OCI-LY7 (cell line): ENCODE measurements at regions not wholly inside any gene's neighbourhood (a gene's known extent, or its start where the extent isn't known, plus 50 kb on each side); places are given as distances from the start of the nearest gene placed in this dataset.
"Not testable (repeated sequence)": the region's sequence is repeated elsewhere in the genome, so short reads cannot be mapped to it uniquely, and the experiment has no call there.

Experiments
- BruUV-seq: library from RNA; stranded (reverse); fragments of 400-500 nt; replicated peaks from 2 replicates; lab custom pipeline; 2021; lab: Mats Ljungman, UMichigan
- CTCF ChIA-PET: fragments of 300-600 bp; sonication (Branson Sonifier 250); formaldehyde crosslinking; loops from one replicate; lab custom pipeline; 2022; ENCODE audit warnings: antibody characterized with exemption; ENCODE audit not compliant: unreplicated experiment; lab: Charles Lee
- POLR2A ChIA-PET: fragments of 300-600 bp; sonication (Branson Sonifier 250); formaldehyde crosslinking; loops from one replicate; lab custom pipeline; 2022; ENCODE audit warnings: antibody characterized with exemption; lab: Charles Lee
- DNase-seq: peaks from one replicate; pipeline ENCODE4 v3.0.0-alpha.2; 2015; ENCODE audit warnings: low spot score
- H2AFZ ChIP-seq: fragments of 200-600 bp; sonication (generic), shearing (Covaris generic); 2 replicates; pipeline ENCODE4 v1.6.1; 2014; ENCODE audit warnings: mild to moderate bottlenecking, antibody characterized with exemption, low read length, moderate library complexity
- H3K27ac ChIP-seq: fragments of 200-600 bp; sonication (generic); 2 replicates; pipeline ENCODE4 v1.5.1; 2014; ENCODE audit warnings: mixed run types, low read depth, mild to moderate bottlenecking, moderate library complexity, low read length, inconsistent platforms; ENCODE audit not compliant: poor library complexity, severe bottlenecking
- H3K36me3 ChIP-seq: fragments of 200-600 bp; sonication (generic); 2 replicates; pipeline ENCODE4 v1.6.1; 2014; ENCODE audit warnings: mild to moderate bottlenecking, antibody characterized with exemption, low read length, moderate library complexity, mixed read lengths; ENCODE audit not compliant: insufficient read depth
- H3K4me1 ChIP-seq: fragments of 200-600 bp; sonication (generic); 2 replicates; pipeline ENCODE4 v1.5.1; 2014; ENCODE audit warnings: mild to moderate bottlenecking, low read length; ENCODE audit not compliant: insufficient read depth, poor library complexity, severe bottlenecking
- H3K4me2 ChIP-seq: fragments of 200-600 bp; sonication (generic); 2 replicates; pipeline ENCODE4 v1.6.1; 2014; ENCODE audit warnings: mild to moderate bottlenecking, low read length
- H3K4me3 ChIP-seq: fragments of 200-600 bp; sonication (generic); 2 replicates; pipeline ENCODE4 v1.5.1; 2014; ENCODE audit warnings: mild to moderate bottlenecking, low read depth, low read length; ENCODE audit not compliant: poor library complexity, severe bottlenecking
- H3K79me2 ChIP-seq: fragments of 200-600 bp; sonication (generic); 2 replicates; pipeline ENCODE4 v1.6.1; 2016; ENCODE audit warnings: low read depth, mild to moderate bottlenecking, low read length, moderate library complexity, mixed read lengths; ENCODE audit not compliant: insufficient read depth
- H3K9me2 ChIP-seq: fragments of 200-600 bp; sonication (generic); 2 replicates; pipeline ENCODE4 v1.6.1; 2016; ENCODE audit warnings: mild to moderate bottlenecking, low read length, mixed read lengths; ENCODE audit not compliant: insufficient read depth
- H3K9me3 ChIP-seq: fragments of 200-600 bp; sonication (generic); 2 replicates; pipeline ENCODE4 v1.6.1; 2014; ENCODE audit warnings: mild to moderate bottlenecking, mixed run types, low read length, mixed read lengths
- H4K20me1 ChIP-seq: fragments of 200-600 bp; sonication (generic); 2 replicates; pipeline ENCODE4 v1.6.1; 2014; ENCODE audit warnings: mild to moderate bottlenecking, antibody characterized with exemption, low read length, moderate library complexity, mixed read lengths; ENCODE audit not compliant: insufficient read depth
- EZH2phosphoT487 ChIP-seq: fragments of 200-600 bp; sonication (generic); IDR thresholded peaks from 2 replicates; pipeline ENCODE4 v1.6.1; 2018; ENCODE audit warnings: low read depth, borderline replicate concordance, mild to moderate bottlenecking, mixed run types, antibody characterized with exemption, low read length, moderate library complexity, mixed read lengths
- intact Hi-C: fragments of 100-400 bp; cut with micrococcal nuclease; formaldehyde crosslinking; loops from one replicate; pipeline ENCODE4 v1.10.0; 2022; ENCODE audit not compliant: unreplicated experiment
- TF ChIP-seq, protein P1 (sequence below): fragments of 200-600 bp; sonication (generic); conservative IDR thresholded peaks from 2 replicates; pipeline ENCODE4 v1.5.1; 2014; ENCODE audit warnings: mild to moderate bottlenecking, antibody characterized with exemption, low read length, moderate library complexity, mixed read lengths

DNA sequence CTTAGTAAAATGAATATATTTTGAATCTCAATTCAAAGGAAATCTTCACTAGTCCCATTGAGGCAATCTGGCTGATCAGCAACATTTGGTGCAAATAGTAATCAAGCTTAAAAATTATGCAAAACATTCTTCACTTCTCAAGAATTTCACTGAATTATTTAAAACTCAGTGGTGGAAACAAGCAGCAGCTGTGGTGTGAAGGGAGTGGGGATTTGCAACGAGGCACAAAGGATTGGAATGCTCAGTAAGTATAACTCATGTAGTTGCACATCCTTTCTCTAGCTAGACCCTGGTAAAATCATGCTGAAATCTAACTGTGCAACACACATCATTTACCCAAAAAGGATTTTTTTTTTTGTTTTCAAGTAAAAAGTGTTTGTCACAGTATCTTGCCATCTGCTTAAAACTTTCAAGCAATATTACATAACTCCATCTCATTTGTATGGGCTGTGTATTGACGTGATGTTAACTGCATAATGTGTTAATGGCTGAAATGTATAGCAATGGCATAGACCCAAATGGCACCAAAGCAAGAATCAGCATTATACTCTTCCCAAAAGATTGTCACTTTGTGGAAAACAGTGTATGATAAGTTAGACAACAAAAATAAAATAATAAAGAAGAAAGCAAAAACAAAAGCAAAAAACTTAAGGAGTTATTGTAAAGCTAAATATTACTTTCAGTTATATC is 816.6 kb downstream of the EPHA3 start:
- Histone ChIP-seq H4K20me1 (no peaks in the 10 kb centered on the region), H2AFZ (no peak overlapping the region), H3K79me2 (no peaks in the 10 kb centered on the region), H3K4me1 (no peaks in the 10 kb centered on the region), H3K27ac (no peak overlapping the region), H3K9me2 (no peaks in the 10 kb centered on the region), H3K36me3 (no peaks in the 10 kb centered on the region), H3K4me2 (no peak overlapping the region), H3K9me3 (no peaks in the 10 kb centered on the region), H3K4me3 (no peak overlapping the region)
- ChIA-PET CTCF (no interaction called here), POLR2A (interaction anchor here (0.8 kb wide), 1 partner anchor 24 kb away, joined by 3 read pairs; no protein-coding TSS in a partner anchor)
- no TSS peak for BruUV-seq
- TF ChIP-seq, protein P1, sequence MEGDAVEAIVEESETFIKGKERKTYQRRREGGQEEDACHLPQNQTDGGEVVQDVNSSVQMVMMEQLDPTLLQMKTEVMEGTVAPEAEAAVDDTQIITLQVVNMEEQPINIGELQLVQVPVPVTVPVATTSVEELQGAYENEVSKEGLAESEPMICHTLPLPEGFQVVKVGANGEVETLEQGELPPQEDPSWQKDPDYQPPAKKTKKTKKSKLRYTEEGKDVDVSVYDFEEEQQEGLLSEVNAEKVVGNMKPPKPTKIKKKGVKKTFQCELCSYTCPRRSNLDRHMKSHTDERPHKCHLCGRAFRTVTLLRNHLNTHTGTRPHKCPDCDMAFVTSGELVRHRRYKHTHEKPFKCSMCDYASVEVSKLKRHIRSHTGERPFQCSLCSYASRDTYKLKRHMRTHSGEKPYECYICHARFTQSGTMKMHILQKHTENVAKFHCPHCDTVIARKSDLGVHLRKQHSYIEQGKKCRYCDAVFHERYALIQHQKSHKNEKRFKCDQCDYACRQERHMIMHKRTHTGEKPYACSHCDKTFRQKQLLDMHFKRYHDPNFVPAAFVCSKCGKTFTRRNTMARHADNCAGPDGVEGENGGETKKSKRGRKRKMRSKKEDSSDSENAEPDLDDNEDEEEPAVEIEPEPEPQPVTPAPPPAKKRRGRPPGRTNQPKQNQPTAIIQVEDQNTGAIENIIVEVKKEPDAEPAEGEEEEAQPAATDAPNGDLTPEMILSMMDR, result no peak
- TF ChIP-seq EZH2phosphoT487, result no peak
- intact Hi-C loops, result no loop called here
- DNase-seq, result no peak

DNA sequence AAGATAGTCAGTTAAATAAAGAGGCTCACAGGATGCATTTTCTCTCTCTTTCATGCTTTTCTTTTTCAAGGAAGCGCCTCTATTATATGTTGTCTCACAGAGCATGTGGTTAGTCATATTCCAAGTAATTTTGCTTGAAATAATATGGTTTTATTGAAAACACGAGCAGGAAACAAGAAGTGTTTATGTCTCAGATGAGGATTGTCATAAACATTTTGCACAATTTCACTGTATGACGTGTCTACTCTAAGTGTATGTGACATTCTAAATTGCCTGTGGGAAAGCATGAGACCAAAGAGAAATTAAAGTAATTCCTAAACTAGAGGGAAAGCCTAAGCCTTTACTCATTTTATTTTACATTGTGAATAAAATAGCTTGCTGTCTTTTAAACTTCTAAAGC is 818.6 kb downstream of the EPHA3 start:
- no peak for TF ChIP-seq EZH2phosphoT487
- TF ChIP-seq, protein P1, result no peak
- H3K4me2 ChIP-seq, result no peak overlapping the region
- no peak overlapping the region for H2AFZ ChIP-seq
- no peaks in the 10 kb centered on the region for H3K9me2 ChIP-seq
- no peaks in the 10 kb centered on the region for H3K36me3 ChIP-seq
- no peaks in the 10 kb centered on the region for H3K79me2 ChIP-seq
- no peaks in the 10 kb centered on the region for H3K4me1 ChIP-seq
- POLR2A ChIA-PET, result no interaction called here
- no peak for DNase-seq
- no peak overlapping the region for H3K4me3 ChIP-seq
- H3K27ac ChIP-seq, result no peak overlapping the region
- intact Hi-C loops, result no loop called here
- CTCF ChIA-PET, result no interaction called here
- no peaks in the 10 kb centered on the region for H3K9me3 ChIP-seq
- no TSS peak for BruUV-seq
- H4K20me1 ChIP-seq, result no peaks in the 10 kb centered on the region

DNA sequence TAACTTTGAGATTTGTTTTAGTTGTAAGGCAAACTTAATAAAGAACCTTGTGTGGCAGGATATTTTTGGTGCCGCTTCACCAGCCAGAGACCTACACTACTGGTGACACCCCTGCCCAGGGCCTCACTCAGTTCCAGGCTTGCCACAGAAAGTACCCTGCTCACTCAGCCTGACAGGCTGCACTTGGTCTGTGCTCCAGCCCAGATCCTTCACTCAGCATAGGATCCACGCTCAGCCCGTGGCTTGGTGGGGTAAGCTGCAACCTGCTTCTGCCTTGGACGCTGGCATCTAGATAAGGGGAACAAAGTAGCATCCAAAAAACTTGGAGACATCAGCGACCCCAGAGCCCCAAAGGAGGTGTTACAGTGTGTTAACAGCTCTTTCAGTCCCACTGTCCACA is 825.5 kb downstream of the EPHA3 start:
- ChIA-PET CTCF (no interaction called here), POLR2A (interaction anchor here (0.7 to 0.8 kb wide), 2 partner anchors 11 to 735 kb away, joined by 4 to 7 read pairs; no protein-coding TSS in a partner anchor)
- Histone ChIP-seq H3K27ac (no peak overlapping the region), H3K9me2 (no peaks in the 10 kb centered on the region), H3K4me3 (no peak overlapping the region), H3K9me3 (no peaks in the 10 kb centered on the region), H3K4me1 (no peaks in the 10 kb centered on the region), H3K36me3 (no peaks in the 10 kb centered on the region), H2AFZ (no peak overlapping the region), H3K79me2 (no peaks in the 10 kb centered on the region), H4K20me1 (no peaks in the 10 kb centered on the region), H3K4me2 (no peak overlapping the region)
- TF ChIP-seq, protein P1, result no peak
- no peak for TF ChIP-seq EZH2phosphoT487
- DNase-seq, result no peak
- intact Hi-C loops, result no loop called here
- BruUV-seq, result no TSS peak

DNA sequence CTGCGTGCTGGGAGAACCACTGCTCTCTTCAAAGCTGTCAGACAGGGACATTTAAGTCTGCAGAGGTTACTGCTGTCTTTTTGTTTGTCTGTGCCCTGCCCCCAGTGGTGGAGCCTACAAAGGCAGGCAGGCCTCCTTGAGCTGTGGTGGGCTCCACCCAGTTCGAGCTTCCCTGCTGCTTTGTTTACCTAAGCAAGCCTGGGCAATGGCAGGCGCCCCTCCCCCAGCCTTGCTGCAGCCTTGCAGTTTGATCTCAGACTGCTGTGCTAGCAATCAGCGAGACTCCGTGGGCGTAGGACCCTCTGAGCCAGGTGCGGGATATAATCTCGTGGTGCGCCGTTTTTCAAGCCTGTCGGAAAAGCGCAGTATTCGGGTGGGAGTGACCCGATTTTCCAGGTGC is 837.0 kb downstream of the EPHA3 start:
- H3K9me3 ChIP-seq, BruUV-seq, H2AFZ ChIP-seq, DNase-seq, H3K36me3 ChIP-seq, CTCF ChIA-PET, H3K4me3 ChIP-seq, POLR2A ChIA-PET, H3K79me2 ChIP-seq, H4K20me1 ChIP-seq, intact Hi-C loops, H3K27ac ChIP-seq, H3K9me2 ChIP-seq, H3K4me1 ChIP-seq, H3K4me2 ChIP-seq: not testable (repeated sequence)
